ENCODE measurements at regions not wholly inside any gene's neighbourhood (a gene's known extent, or its start where the extent isn't known, plus 50 kb on each side); places are given as distances from the start of the nearest gene placed in this dataset.

DNA sequence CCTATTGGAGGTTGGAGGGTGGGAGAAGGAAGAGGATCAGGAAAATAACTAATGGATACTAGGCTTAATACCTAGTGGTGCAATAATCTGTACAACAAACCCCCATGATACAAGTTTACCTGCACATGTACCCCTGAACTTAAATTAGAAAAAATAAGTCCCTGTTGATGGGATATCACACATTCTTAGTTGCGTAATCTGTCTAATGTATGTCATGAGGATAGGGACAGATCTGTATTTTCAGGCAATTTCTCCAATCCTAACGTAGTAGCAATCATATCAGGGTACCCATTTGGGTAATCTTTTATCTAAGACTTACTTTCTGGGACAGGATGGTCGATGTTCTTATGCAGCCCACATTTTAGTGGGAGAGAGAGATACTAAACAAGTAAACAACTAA, 239.1 kb upstream of the AZI2 start:
- Histone ChIP-seq H2AFZ (ENCODE audit: low read length) (no peak overlapping the region), H2BK12ac (ENCODE audit: low read length) (no peak overlapping the region), H2BK15ac (ENCODE audit: low read length) (no peak overlapping the region), H3K18ac (ENCODE audit: low read length) (no peak overlapping the region), H3K9ac (ENCODE audit: low read depth, low read length, poor library complexity) (no peak overlapping the region), H4K8ac (ENCODE audit: low read depth, low read length) (no peak overlapping the region), H3K4ac (ENCODE audit: low read length) (no peak overlapping the region), H2AK5ac (ENCODE audit: low read depth, low read length) (no peak overlapping the region), H3K36me3 (replicated peaks in 1 of 2; ENCODE audit: control insufficient read depth in 2 of 2, insufficient read depth in 2 of 2, low read length in 2 of 2) (no peaks in the 10 kb centered on the region), H3K23ac (ENCODE audit: low read depth, low read length, poor library complexity) (no peak overlapping the region), H3K79me1 (ENCODE audit: low read depth, low read length) (no peaks in the 10 kb centered on the region), H3K4me3 (ENCODE audit: low read length in 2 of 2) (no peak overlapping the region), H3K4me2 (ENCODE audit: insufficient read depth, low read length, poor library complexity, severe bottlenecking) (no peak overlapping the region), H3K27ac (replicated peaks; ENCODE audit: low read length) (no peak overlapping the region), H3K4me1 (ENCODE audit: control insufficient read depth in 2 of 2, insufficient read depth in 1 of 2, low read depth in 1 of 2, low read length in 2 of 2) (no peaks in the 10 kb centered on the region), H3K9me3 (replicated peaks in 1 of 2; ENCODE audit: control insufficient read depth in 2 of 2, insufficient read depth in 1 of 2, low read depth in 1 of 2, low read length in 2 of 2) (no peaks in the 10 kb centered on the region), H3K27me3 (ENCODE audit: control insufficient read depth in 3 of 3, insufficient read depth in 3 of 3, low read depth in 1 of 3, low read length in 3 of 3) (peaks cover 0 to 13% (median 0%) of the 10 kb centered on the region in 3 experiments), H3K14ac (ENCODE audit: low read length) (no peak overlapping the region), H2BK5ac (ENCODE audit: low read length) (no peak overlapping the region), H4K91ac (ENCODE audit: low read depth, low read length, poor library complexity) (no peak overlapping the region), H2BK120ac (ENCODE audit: low read depth, low read length) (no peak overlapping the region)
- no CpG with 5 or more reads among the region's 3 CpGs for WGBS, 2 donors (ENCODE audit: extremely low coverage in 2 of 2, insufficient read length in 2 of 2, insufficient replicate concordance in 1 of 2)
- DNase-seq (ENCODE audit: low spot score) = no peak

DNA sequence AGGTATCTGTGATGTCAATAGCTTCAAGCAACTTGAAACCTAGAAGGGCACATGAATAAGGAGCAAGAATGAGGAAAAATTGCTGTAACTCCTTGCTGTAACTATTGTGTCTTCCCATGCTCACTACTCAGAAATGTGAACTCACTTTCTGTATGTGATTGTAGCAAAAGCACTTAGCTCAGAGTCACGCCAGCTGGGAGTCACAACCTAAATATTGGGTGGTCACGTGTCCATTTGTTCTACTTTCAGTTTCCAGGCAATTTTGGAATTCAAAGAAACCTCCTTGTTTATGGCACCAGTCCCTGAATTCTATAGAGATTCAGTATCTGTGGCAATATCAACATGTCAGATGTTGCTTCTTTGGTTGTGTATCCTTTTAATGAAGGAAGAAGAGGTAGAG, 241.6 kb upstream of the AZI2 start:
- Histone ChIP-seq H3K18ac (ENCODE audit: low read length) (no peak overlapping the region), H2BK15ac (ENCODE audit: low read length) (no peak overlapping the region), H3K4me2 (ENCODE audit: insufficient read depth, low read length, poor library complexity, severe bottlenecking) (no peak overlapping the region), H3K27ac (replicated peaks; ENCODE audit: low read length) (no peak overlapping the region), H3K23ac (ENCODE audit: low read depth, low read length, poor library complexity) (no peak overlapping the region), H3K4ac (ENCODE audit: low read length) (no peak overlapping the region), H3K9me3 (replicated peaks in 1 of 2; ENCODE audit: control insufficient read depth in 2 of 2, insufficient read depth in 1 of 2, low read depth in 1 of 2, low read length in 2 of 2) (no peaks in the 10 kb centered on the region), H2AK5ac (ENCODE audit: low read depth, low read length) (no peak overlapping the region), H3K4me1 (ENCODE audit: control insufficient read depth in 2 of 2, insufficient read depth in 1 of 2, low read depth in 1 of 2, low read length in 2 of 2) (no peaks in the 10 kb centered on the region), H3K36me3 (replicated peaks in 1 of 2; ENCODE audit: control insufficient read depth in 2 of 2, insufficient read depth in 2 of 2, low read length in 2 of 2) (no peaks in the 10 kb centered on the region), H2BK120ac (ENCODE audit: low read depth, low read length) (no peak overlapping the region), H3K27me3 (ENCODE audit: control insufficient read depth in 3 of 3, insufficient read depth in 3 of 3, low read depth in 1 of 3, low read length in 3 of 3) (peaks cover 0 to under 1% (median 0%) of the 10 kb centered on the region in 3 experiments), H2AFZ (ENCODE audit: low read length) (no peak overlapping the region), H3K79me1 (ENCODE audit: low read depth, low read length) (no peaks in the 10 kb centered on the region), H2BK5ac (ENCODE audit: low read length) (no peak overlapping the region), H3K9ac (ENCODE audit: low read depth, low read length, poor library complexity) (no peak overlapping the region), H3K4me3 (ENCODE audit: low read length in 2 of 2) (no peak overlapping the region), H4K8ac (ENCODE audit: low read depth, low read length) (no peak overlapping the region), H4K91ac (ENCODE audit: low read depth, low read length, poor library complexity) (no peak overlapping the region), H3K14ac (ENCODE audit: low read length) (no peak overlapping the region), H2BK12ac (ENCODE audit: low read length) (no peak overlapping the region)
- DNase-seq (ENCODE audit: low spot score) = no peak
- whole genome bisulfite sequencing, 2 donors (ENCODE audit: extremely low coverage in 2 of 2, insufficient read length in 2 of 2, insufficient replicate concordance in 1 of 2) = no CpG with 5 or more reads among the region's 2 CpGs

DNA sequence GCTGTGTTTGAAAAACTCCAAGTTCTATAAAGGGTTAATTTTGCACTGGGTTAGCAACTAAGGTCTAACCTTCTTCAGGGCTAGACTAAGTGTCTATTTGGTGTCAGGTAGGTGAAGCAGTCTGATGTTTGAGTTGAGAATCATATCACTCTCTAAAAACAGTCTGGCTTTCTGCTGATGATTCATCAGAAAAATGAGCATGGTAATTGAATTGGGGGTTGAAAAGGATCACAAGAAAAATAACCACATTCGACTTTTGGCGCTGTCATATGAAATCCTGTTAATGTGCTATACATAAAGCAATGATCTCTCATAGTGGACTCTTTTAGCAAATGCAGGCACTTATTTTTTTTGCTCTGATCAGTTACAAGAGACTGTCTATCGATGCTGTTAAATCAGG, 242.2 kb upstream of the AZI2 start:
- Histone ChIP-seq H3K4me2 (ENCODE audit: insufficient read depth, low read length, poor library complexity, severe bottlenecking) (no peak overlapping the region), H3K4me3 (ENCODE audit: low read length in 2 of 2) (no peak overlapping the region), H2BK120ac (ENCODE audit: low read depth, low read length) (no peak overlapping the region), H4K91ac (ENCODE audit: low read depth, low read length, poor library complexity) (no peak overlapping the region), H3K9ac (ENCODE audit: low read depth, low read length, poor library complexity) (no peak overlapping the region), H2BK15ac (ENCODE audit: low read length) (no peak overlapping the region), H3K18ac (ENCODE audit: low read length) (no peak overlapping the region), H3K14ac (ENCODE audit: low read length) (no peak overlapping the region), H2AK5ac (ENCODE audit: low read depth, low read length) (no peak overlapping the region), H3K9me3 (replicated peaks in 1 of 2; ENCODE audit: control insufficient read depth in 2 of 2, insufficient read depth in 1 of 2, low read depth in 1 of 2, low read length in 2 of 2) (no peaks in the 10 kb centered on the region), H3K23ac (ENCODE audit: low read depth, low read length, poor library complexity) (no peak overlapping the region), H2BK12ac (ENCODE audit: low read length) (no peak overlapping the region), H3K36me3 (replicated peaks in 1 of 2; ENCODE audit: control insufficient read depth in 2 of 2, insufficient read depth in 2 of 2, low read length in 2 of 2) (no peaks in the 10 kb centered on the region), H4K8ac (ENCODE audit: low read depth, low read length) (no peak overlapping the region), H3K4ac (ENCODE audit: low read length) (no peak overlapping the region), H3K27ac (replicated peaks; ENCODE audit: low read length) (no peak overlapping the region), H2BK5ac (ENCODE audit: low read length) (no peak overlapping the region), H3K4me1 (ENCODE audit: control insufficient read depth in 2 of 2, insufficient read depth in 1 of 2, low read depth in 1 of 2, low read length in 2 of 2) (no peaks in the 10 kb centered on the region), H3K27me3 (ENCODE audit: control insufficient read depth in 3 of 3, insufficient read depth in 3 of 3, low read depth in 1 of 3, low read length in 3 of 3) (peaks cover 0 to 2% (median 0%) of the 10 kb centered on the region in 3 experiments), H3K79me1 (ENCODE audit: low read depth, low read length) (no peaks in the 10 kb centered on the region), H2AFZ (ENCODE audit: low read length) (no peak overlapping the region)
- no CpG with 5 or more reads among the region's 3 CpGs for WGBS, 2 donors (ENCODE audit: extremely low coverage in 2 of 2, insufficient read length in 2 of 2, insufficient replicate concordance in 1 of 2)
- no peak for DNase-seq (ENCODE audit: low spot score)

DNA sequence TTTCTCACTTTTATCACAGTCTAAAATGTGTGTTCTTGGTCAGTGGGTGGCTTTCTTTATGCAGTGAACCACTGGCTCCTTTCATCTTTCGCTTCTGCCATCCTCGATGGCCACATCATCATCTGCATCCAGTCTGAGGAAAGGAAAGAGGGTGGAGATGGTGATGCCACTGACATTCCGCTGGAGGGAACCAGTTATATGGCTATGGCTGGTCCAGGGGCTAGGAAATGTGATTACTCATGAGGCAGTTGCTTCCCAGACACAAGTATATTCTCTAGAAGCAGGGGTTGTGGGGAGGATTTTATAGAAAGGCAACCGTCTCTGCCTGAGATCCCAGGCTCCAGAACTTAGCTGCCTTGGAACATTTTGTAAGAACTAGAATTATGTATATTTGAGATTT, 246.7 kb upstream of the AZI2 start:
- Histone ChIP-seq H2BK120ac (ENCODE audit: low read depth, low read length) (no peak overlapping the region), H3K9ac (ENCODE audit: low read depth, low read length, poor library complexity) (no peak overlapping the region)

More for the DNA sequence above, 246.7 kb upstream of the AZI2 start:
- H3K9me3 ChIP-seq (replicated peaks in 1 of 2; ENCODE audit: control insufficient read depth in 2 of 2, insufficient read depth in 1 of 2, low read depth in 1 of 2, low read length in 2 of 2) = no peaks in the 10 kb centered on the region
- H3K14ac ChIP-seq (ENCODE audit: low read length) = no peak overlapping the region
- no peak for DNase-seq (ENCODE audit: low spot score)
- no CpG with 5 or more reads among the region's 4 CpGs for WGBS, 2 donors (ENCODE audit: extremely low coverage in 2 of 2, insufficient read length in 2 of 2, insufficient replicate concordance in 1 of 2)
- H3K4me2 ChIP-seq (ENCODE audit: insufficient read depth, low read length, poor library complexity, severe bottlenecking) = no peak overlapping the region
- H3K27ac ChIP-seq (replicated peaks; ENCODE audit: low read length) = no peak overlapping the region
- H2AFZ ChIP-seq (ENCODE audit: low read length) = no peak overlapping the region
- H2BK15ac ChIP-seq (ENCODE audit: low read length) = no peak overlapping the region
- no peak overlapping the region for H4K91ac ChIP-seq (ENCODE audit: low read depth, low read length, poor library complexity)
- no peak overlapping the region for H2AK5ac ChIP-seq (ENCODE audit: low read depth, low read length)
- no peak overlapping the region for H3K4me3 ChIP-seq (ENCODE audit: low read length in 2 of 2)
- H2BK12ac ChIP-seq (ENCODE audit: low read length) = no peak overlapping the region
- no peaks in the 10 kb centered on the region for H3K79me1 ChIP-seq (ENCODE audit: low read depth, low read length)
- no peak overlapping the region for H2BK5ac ChIP-seq (ENCODE audit: low read length)
- no peak overlapping the region for H4K8ac ChIP-seq (ENCODE audit: low read depth, low read length)
- H3K18ac ChIP-seq (ENCODE audit: low read length) = no peak overlapping the region
- no peak overlapping the region for H3K23ac ChIP-seq (ENCODE audit: low read depth, low read length, poor library complexity)
- H3K36me3 ChIP-seq (replicated peaks in 1 of 2; ENCODE audit: control insufficient read depth in 2 of 2, insufficient read depth in 2 of 2, low read length in 2 of 2) = no peaks in the 10 kb centered on the region
- no peaks in the 10 kb centered on the region for H3K4me1 ChIP-seq (ENCODE audit: control insufficient read depth in 2 of 2, insufficient read depth in 1 of 2, low read depth in 1 of 2, low read length in 2 of 2)
- peaks cover 0 to 2% (median 0%) of the 10 kb centered on the region in 3 experiments for H3K27me3 ChIP-seq (ENCODE audit: control insufficient read depth in 3 of 3, insufficient read depth in 3 of 3, low read depth in 1 of 3, low read length in 3 of 3)
- no peak overlapping the region for H3K4ac ChIP-seq (ENCODE audit: low read length)
